ENCODE measurements at regions not wholly inside any gene's neighbourhood (a gene's known extent, or its start where the extent isn't known, plus 50 kb on each side); places are given as distances from the start of the nearest gene placed in this dataset.

DNA sequence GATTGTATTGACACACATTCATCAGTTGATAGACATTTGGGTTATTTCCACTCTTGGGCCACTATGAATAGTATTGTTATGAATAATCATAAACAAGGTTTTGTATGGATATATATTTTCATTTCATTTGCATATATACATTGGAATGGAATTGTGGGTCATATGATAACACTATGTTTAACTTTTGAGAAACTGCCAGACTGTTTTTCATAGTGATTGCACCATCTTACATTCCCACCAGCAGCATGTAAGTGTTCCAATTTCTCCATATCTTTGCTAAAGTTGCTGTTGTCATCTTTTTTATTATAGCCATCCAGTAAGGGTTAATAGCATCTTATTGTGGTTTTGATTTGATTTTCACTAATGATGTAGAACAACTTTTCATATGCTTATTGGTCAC lies 198.5 kb upstream of the PPFIA2 start:
- DNase-seq (ENCODE audit: low spot score), result no peak

- no peak for DNase-seq (ENCODE audit: low spot score)
Observed at GRCh38 chr12:81956468-81956860, 197.3 kb upstream of the PPFIA2 start.

DNA sequence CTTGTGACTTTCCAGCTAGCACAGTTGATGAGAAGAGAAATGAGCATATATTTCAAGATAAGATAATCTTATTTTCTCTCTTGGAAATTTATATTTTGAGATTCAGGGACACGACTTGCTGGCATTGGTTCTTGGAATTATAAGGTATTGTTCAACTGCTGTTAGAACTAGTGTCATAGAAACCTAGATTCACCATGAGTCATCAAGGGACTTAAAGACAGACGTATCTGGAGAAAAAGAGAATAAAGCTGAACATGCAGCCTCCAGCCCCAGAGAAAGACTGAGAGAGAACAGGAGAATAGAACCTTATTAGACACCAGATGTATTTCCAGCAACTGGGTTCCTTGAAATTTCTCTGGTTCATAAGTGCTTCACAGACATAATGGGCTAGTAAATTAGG lies 194.4 kb upstream of the PPFIA2 start:
- no peak for DNase-seq (ENCODE audit: low spot score)

DNA sequence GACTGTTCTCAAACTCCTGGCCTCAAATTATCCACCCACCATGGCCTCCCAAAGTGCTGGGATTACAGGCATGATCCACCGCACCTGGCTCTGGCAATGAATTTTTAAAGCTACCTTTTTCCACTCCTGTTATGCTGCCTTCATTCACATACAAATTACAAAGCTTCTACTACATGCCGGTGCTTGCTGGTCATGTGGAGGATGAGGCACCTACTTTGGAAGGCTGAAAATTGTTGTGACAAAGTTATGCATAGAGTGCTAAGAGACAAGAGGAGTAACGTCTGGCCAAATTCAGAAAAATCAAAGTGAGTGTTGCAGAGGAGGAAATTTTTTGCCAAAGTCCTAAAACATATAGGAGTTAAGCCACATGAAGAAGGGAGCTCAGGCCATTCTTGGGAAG lies 191.7 kb upstream of the PPFIA2 start:
- no peak for DNase-seq (ENCODE audit: low spot score)

DNA sequence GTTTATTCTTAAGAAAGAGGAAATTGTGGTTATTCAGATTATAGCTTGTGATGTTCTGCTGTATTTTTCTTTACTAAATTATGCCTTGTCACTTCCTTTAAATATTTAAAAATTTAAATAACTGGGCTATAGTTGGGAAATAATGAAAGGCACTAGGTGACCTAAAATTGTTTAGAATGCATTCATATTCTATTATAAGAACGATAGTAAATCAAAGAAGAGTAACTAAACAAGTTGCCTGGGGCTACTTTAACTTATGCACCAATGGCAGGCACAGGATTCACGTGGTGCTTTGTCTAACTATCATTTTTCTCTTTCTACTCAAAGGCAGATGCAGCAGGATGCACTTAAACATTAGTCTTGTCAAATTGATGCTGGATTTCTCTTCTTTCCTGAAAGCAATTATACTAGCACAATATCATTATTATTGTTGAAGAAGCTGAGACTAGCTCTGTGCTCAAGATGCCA lies 190.7 kb upstream of the PPFIA2 start:
- DNase-seq (ENCODE audit: low spot score), result no peak

GRCh38 chr12:81949416-81949815 lies 190.3 kb upstream of the PPFIA2 start:
- no peak for DNase-seq (ENCODE audit: low spot score)

DNA sequence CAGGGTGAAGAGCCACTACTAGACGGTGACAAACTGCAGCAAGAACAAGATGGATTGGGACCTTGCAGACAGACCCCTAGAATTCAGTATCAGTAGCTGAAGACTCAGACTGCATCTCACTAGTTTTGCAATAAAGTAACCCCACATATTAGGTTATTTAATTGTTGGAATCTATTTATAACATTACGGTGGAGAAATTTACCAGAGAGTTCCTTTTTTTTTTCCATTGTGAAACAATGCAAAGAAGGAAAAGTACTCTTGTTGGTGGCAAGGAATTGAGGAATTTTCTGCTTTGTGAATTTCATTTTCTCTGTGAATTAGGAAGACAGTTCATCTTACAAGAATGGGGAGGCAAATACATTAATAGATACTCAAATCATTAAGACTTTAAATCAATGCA lies 185.7 kb upstream of the PPFIA2 start:
- no peak for DNase-seq (ENCODE audit: low spot score)

DNA sequence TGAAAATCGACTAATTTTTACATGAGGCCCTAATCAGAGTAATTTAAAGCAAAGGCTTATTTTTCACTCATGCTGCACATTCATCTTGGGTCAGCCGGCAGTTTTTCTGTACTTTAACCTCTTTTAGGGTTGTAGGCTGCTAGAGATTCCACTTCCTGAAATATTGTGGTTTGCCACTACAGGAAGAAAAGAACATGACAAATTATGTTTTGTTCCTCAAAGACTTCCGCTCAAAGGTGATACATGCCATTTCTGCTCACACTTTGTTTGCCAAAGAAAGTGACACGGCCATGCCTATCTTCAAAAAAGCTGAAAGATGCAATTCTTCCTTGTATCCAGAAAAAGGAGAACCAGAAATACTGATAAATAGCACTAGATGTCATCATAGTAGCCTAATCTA lies 183.4 kb upstream of the PPFIA2 start:
- DNase-seq (ENCODE audit: low spot score), result peak; percentile 21

- DNase-seq (ENCODE audit: low spot score), result no peak
Observed at GRCh38 chr12:81930037-81930436, 170.9 kb upstream of the PPFIA2 start.

GRCh38 chr12:81896771-81897170 lies 137.6 kb upstream of the PPFIA2 start:
- DNase-seq (ENCODE audit: low spot score), result no peak

DNA sequence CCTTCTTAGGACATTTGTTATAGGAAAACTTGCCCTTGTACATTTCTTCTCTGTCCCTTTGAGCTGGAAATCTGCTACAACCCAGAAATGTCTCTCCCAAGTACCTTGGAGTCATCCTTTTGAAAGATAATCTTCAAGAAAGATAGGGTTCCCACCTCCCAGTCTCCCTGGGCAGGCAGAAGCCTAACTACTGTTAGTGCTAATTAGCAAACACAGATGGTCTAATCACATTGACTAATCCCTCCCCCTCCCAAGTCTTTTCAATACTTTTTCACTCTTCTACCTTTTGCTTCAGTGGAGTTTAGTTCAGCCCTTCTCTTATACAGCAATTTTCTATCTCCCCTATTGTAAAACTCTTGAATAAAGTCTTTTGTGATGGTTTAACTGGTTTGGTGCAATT lies 129.8 kb upstream of the PPFIA2 start:
- DNase-seq (ENCODE audit: low spot score), result no peak

DNA sequence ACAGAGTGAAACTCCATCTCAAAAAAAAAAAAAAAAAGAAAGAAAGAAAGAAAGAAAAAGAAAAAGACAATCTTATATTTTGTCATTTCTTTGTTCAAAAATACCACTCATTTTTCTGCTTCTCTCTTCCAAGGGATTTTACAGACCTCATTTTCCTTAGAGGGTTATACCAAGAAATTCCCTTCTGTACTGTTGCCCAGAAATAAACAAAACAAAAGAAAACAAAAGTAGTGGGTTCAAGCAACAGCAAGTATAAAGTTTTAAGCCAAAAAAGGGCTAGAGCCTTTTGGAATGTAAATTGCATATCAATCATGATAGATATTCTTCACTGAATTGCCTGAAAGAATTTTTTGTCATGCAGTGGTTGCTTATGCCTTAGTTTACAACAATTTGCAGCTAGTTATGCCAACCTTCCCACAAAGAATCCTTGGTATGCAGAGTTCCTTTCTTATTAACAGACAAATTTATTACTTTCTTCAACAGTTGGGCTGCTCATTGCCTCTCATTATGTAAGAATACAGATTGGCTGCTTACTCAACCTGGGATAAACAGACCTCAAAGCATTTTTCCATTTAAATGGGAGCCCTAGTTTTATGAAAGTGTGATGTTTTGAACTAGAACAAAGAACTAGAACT lies 129.1 kb upstream of the PPFIA2 start:
- DNase-seq (ENCODE audit: low spot score), result no peak

DNA sequence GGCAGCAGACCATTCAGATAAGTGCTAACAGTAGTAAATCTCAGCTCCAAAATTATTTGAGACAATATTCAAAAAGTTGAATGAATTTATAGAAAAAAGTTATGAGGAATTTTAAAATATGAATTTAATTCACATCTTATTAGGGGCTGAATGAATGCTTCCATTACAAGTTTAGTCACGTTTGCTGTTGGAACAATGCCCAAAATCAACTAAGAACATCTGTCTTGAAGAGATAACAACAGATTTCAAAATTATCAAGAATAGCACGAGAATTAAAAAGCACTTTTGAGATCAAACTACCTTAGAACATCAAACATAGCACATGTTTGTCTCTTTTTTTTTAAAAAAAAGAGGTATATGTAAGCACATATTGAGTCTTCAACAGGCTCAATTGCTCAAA lies 115.4 kb upstream of the PPFIA2 start:
- DNase-seq (ENCODE audit: low spot score), result no peak

DNA sequence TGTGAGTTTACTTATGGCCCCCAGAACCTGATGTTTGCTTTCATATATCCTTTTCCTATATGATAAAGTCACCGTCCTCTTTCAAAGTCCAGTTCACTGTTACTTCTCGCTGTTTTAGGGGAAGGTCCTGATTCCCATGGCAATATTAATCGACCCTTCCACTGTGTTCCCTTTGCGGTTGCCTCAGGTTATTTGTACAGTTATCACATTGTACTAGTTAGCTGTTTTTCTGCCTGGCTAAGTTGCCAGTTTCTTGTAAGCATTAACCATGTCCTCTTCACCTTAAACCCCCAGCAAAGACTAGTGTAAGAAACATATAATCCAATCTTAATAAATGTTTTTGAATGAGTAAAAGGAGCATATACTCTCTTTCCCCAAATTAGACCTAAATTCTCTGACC lies 115.0 kb upstream of the PPFIA2 start:
- no peak for DNase-seq (ENCODE audit: low spot score)

GRCh38 chr12:81872400-81872799 lies 113.2 kb upstream of the PPFIA2 start:
- DNase-seq (ENCODE audit: low spot score), result no peak

GRCh38 chr12:81866081-81866480 lies 106.9 kb upstream of the PPFIA2 start:
- DNase-seq (ENCODE audit: low spot score), result no peak

GRCh38 chr12:81863406-81863805 lies 104.3 kb upstream of the PPFIA2 start:
- no peak for DNase-seq (ENCODE audit: low spot score)

DNA sequence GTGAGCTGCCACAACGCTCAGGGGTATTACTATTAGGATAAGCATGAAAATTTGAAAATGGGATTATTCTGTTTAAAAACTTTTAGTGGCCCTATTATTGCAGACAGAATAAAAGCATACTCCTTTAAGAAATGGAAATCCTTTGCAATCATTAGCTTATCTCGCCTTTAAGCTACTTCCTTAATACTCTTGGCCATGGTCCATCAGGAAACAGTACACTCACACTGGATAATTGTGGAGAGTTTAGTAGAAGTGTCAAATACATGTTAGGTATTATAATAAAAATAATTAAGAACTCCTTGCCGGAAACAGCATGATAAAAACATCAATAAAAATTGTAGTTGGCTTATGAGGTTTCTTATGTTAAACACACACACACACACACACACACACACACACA lies 100.4 kb upstream of the PPFIA2 start:
- no peak for DNase-seq (ENCODE audit: low spot score)

- no peak for DNase-seq (ENCODE audit: low spot score)
Observed at GRCh38 chr12:81843599-81843998, 84.4 kb upstream of the PPFIA2 start.

- no peak for DNase-seq (ENCODE audit: low spot score)
Observed at GRCh38 chr12:81835783-81836182, 76.6 kb upstream of the PPFIA2 start.

- DNase-seq (ENCODE audit: low spot score), result no peak
Observed at GRCh38 chr12:81819991-81820633, 61.0 kb upstream of the PPFIA2 start.

DNA sequence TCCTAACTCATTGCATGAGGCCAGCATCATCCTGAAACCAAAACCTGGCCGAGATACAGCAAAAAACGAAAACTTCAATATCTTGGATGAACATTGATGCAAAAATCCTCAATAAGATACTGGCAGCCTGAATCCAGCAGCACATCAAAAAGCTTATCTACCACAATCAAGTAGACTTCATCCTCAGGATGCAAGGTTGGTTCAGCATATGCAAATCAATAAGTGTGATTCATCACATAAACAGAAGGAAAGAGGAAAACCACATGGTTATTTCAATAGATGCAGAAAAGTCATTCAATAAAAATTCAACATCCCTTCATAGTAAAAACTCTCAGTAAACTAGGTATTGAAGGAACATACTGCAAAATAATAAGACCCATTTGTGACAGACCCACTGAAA lies 56.5 kb upstream of the PPFIA2 start:
- DNase-seq (ENCODE audit: low spot score), result no peak

GRCh38 chr12:81811778-81812125 lies 52.6 kb upstream of the PPFIA2 start:
- no peak for DNase-seq (ENCODE audit: low spot score)

DNA sequence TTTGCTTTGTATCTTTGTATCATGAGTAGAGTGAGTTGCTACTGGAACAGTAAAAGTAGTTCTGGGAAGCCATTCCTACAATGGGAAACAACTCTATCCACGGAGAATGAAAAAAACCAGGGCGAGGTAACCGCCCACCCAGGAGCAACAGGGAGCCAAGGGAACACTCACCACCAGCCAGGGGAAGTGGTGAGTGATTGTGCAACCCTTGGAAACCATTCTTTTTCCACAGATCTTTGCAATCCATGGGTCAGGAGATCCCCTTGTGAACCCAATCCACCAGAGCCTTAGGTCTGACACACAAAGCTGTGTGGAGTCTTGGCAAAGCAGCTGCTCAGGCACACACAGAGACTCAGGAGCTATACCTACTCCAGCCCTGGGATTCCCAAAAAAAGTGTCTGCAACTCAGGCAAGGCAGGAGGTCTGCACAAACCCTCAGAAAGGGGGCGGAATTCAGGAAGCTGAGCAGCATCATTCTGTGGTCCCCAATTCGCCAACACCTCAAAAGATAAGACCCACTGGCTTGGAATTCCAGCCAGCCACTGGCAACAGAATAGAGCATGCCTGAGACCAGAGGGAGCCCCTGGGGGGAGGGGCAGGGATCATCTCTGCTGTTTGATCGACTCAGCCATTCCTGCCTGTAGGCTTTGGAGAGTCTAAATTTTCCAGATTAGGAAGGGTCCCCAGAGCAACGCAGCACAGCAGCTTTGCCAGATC lies 52.1 kb upstream of the PPFIA2 start:
- DNase-seq (ENCODE audit: low spot score), result no peak

Measured in CD4-positive, alpha-beta T cell treated with Interleukin-15 for 4 hours (primary cell).